Transverse colon (tissue), 4 donors: ENCODE measurements at regions not wholly inside any gene's neighbourhood (a gene's known extent, or its start where the extent isn't known, plus 50 kb on each side); places are given as distances from the start of the nearest gene placed in this dataset.

Experiments used
- CTCF ChIP-seq, 5 experiments: fragments of 200-600 bp in 3 of 5; fragments of 450-650 bp in 2 of 5; sonication (generic) in 3 of 5; IDR thresholded peaks; 1 replicate in 2 of 5; 2 replicates in 3 of 5; pipeline ENCODE4 v1.5.1; 2016 to 2017; ENCODE audit warnings: antibody characterized with exemption in 5 of 5, inconsistent platforms in 3 of 5, mild to moderate bottlenecking in 2 of 5, moderate library complexity in 1 of 5
- POLR2AphosphoS5 ChIP-seq, 3 donors: sonication (generic); formaldehyde crosslinking; IDR thresholded peaks; one replicate each; pipeline ENCODE4 v1.6.1; 2016; ENCODE audit warnings: antibody characterized with exemption in 3 of 3

GRCh38 chr1:185373813-185374529, 56.9 kb upstream of the IVNS1ABP start:
- TF ChIP-seq POLR2AphosphoS5 (IDR thresholded peaks at IDR 0.05) (no peak), CTCF (IDR thresholded peaks at IDR 0.05) (no peak)
